Tibial nerve (tissue), 4 donors: ENCODE measurements at regions not wholly inside any gene's neighbourhood (a gene's known extent, or its start where the extent isn't known, plus 50 kb on each side); places are given as distances from the start of the nearest gene placed in this dataset.

Experiments used
- DNase-seq, 2 donors: peaks; one replicate each; pipeline ENCODE4 v3.0.0-alpha.2; 2019; ENCODE audit warnings: low spot score in 2 of 2
- H3K27ac ChIP-seq, 4 donors: fragments of 200-600 bp; sonication (generic) in 3 of 4; one replicate each; pipeline ENCODE4 v1.5.1; 2017 to 2019; ENCODE audit warnings: mild to moderate bottlenecking in 1 of 4
- H3K27me3 ChIP-seq, 2 donors: fragments of 200-600 bp; sonication (generic) in 1 of 2; one replicate each; pipeline versions ENCODE4 v1.5.1 to v1.6.0; 2017 to 2019
- H3K36me3 ChIP-seq, 3 donors: fragments of 200-600 bp; sonication (generic); one replicate each; pipeline ENCODE4 v1.5.1; 2018 to 2019
- H3K4me1 ChIP-seq, 4 donors: fragments of 200-600 bp; sonication (generic) in 3 of 4; one replicate each; pipeline ENCODE4 v1.5.1; 2017 to 2019
- H3K4me3 ChIP-seq, 4 donors: fragments of 200-600 bp; sonication (generic) in 3 of 4; one replicate each; pipeline ENCODE4 v1.5.1; 2017 to 2019; ENCODE audit warnings: mild to moderate bottlenecking in 1 of 4, moderate library complexity in 1 of 4
- H3K9me3 ChIP-seq, 4 donors: fragments of 200-600 bp; sonication (generic) in 3 of 4; one replicate each; pipeline ENCODE4 v1.5.1; 2017 to 2019
- CTCF ChIP-seq, 5 experiments: fragments of 200-600 bp in 3 of 5; fragments of 450-650 bp in 2 of 5; sonication (generic) in 3 of 5; IDR thresholded peaks; one replicate each; pipeline ENCODE4 v1.5.1; 2016 to 2019; ENCODE audit warnings: antibody characterized with exemption in 5 of 5, mild to moderate bottlenecking in 3 of 5, moderate library complexity in 2 of 5
- EP300 ChIP-seq, 2 donors: sonication (generic); formaldehyde crosslinking; IDR thresholded peaks; one replicate each; pipeline ENCODE4 v1.6.1; 2017; ENCODE audit warnings: antibody characterized with exemption in 2 of 2, mild to moderate bottlenecking in 1 of 2
- POLR2A ChIP-seq, 2 donors: fragments of 450-650 bp; IDR thresholded peaks; one replicate each; pipeline ENCODE4 v1.6.1; 2017; ENCODE audit warnings: antibody characterized with exemption in 2 of 2, mild to moderate bottlenecking in 2 of 2, moderate library complexity in 2 of 2
- WGBS, 2 donors: methylation state at CpG; one replicate each; pipeline ENCODE4 v1.1.5; 2018; 5-methylcytosine and 5-hydroxymethylcytosine counted together

- 82 to 85% methylated on average over 4 of the region's 4 CpGs for WGBS, 2 donors
- no peaks in the 10 kb centered on the region for H3K27me3 ChIP-seq
Observed at GRCh38 chr2:138428710-138429440, 72.7 kb upstream of the SPOPL start.

GRCh38 chr2:138430181-138430580, 71.4 kb upstream of the SPOPL start:
- 59 to 70% methylated on average over 3 of the region's 3 CpGs for WGBS, 2 donors
- Histone ChIP-seq H3K4me1 (no peaks in the 10 kb centered on the region), H3K27me3 (no peaks in the 10 kb centered on the region), H3K36me3 (peaks cover 0 to 4% (median 0%) of the 10 kb centered on the region in 3 donors), H3K9me3 (peaks cover 0 to 15% (median 0%) of the 10 kb centered on the region in 4 donors), H3K27ac (no peak overlapping the region), H3K4me3 (no peak overlapping the region)
- no peak for DNase-seq
- TF ChIP-seq EP300 (IDR thresholded peaks at IDR 0.05) (no peak), CTCF (IDR thresholded peaks at IDR 0.05) (no peak), POLR2A (IDR thresholded peaks at IDR 0.05) (no peak)

More at GRCh38 chr2:138428710-138429440, 72.7 kb upstream of the SPOPL start:
- no peak for DNase-seq
- TF ChIP-seq EP300 (IDR thresholded peaks at IDR 0.05) (no peak), CTCF (IDR thresholded peaks at IDR 0.05) (no peak), POLR2A (IDR thresholded peaks at IDR 0.05) (no peak)
- H3K4me1 ChIP-seq, result no peaks in the 10 kb centered on the region
- H3K4me3 ChIP-seq, result no peak overlapping the region
- no peaks in the 10 kb centered on the region for H3K36me3 ChIP-seq
- H3K27ac ChIP-seq, result no peak overlapping the region
- peaks cover 0 to 15% (median 0%) of the 10 kb centered on the region in 4 donors for H3K9me3 ChIP-seq

GRCh38 chr2:138432971-138433370, 68.6 kb upstream of the SPOPL start:
- TF ChIP-seq EP300 (IDR thresholded peaks at IDR 0.05), result no peak
- no peak for TF ChIP-seq POLR2A (IDR thresholded peaks at IDR 0.05)
- TF ChIP-seq CTCF (IDR thresholded peaks at IDR 0.05), result no peak
- no peak overlapping the region for H3K4me3 ChIP-seq
- H3K27me3 ChIP-seq, result no peaks in the 10 kb centered on the region
- peaks cover 0 to 4% (median 0%) of the 10 kb centered on the region in 3 donors for H3K36me3 ChIP-seq
- no peak for DNase-seq
- H3K4me1 ChIP-seq, result no peaks in the 10 kb centered on the region
- WGBS, 2 donors, result 74 to 76% methylated on average over 2 of the region's 2 CpGs
- H3K9me3 ChIP-seq, result no peaks in the 10 kb centered on the region
- no peak overlapping the region for H3K27ac ChIP-seq

GRCh38 chr2:138433995-138434951, 67.3 kb upstream of the SPOPL start:
- WGBS, 2 donors, result 81% methylated on average over 8 of the region's 8 CpGs
- no peak overlapping the region for H3K27ac ChIP-seq
- no peaks in the 10 kb centered on the region for H3K27me3 ChIP-seq
- no peak overlapping the region for H3K4me3 ChIP-seq
- H3K36me3 ChIP-seq, result peaks cover 0 to 4% (median 0%) of the 10 kb centered on the region in 3 donors
- no peaks in the 10 kb centered on the region for H3K9me3 ChIP-seq
- H3K4me1 ChIP-seq, result no peaks in the 10 kb centered on the region
- no peak for DNase-seq
- TF ChIP-seq CTCF (IDR thresholded peaks at IDR 0.05) (no peak), EP300 (IDR thresholded peaks at IDR 0.05) (no peak), POLR2A (IDR thresholded peaks at IDR 0.05) (no peak)

GRCh38 chr2:138435701-138436100, 65.9 kb upstream of the SPOPL start:
- DNase-seq, result no peak
- Histone ChIP-seq H3K27ac (no peak overlapping the region), H3K27me3 (no peaks in the 10 kb centered on the region)

More at GRCh38 chr2:138435701-138436100, 65.9 kb upstream of the SPOPL start:
- no peak overlapping the region for H3K4me3 ChIP-seq
- peaks cover 0 to 4% (median 0%) of the 10 kb centered on the region in 3 donors for H3K36me3 ChIP-seq
- WGBS, 2 donors, result 55 to 75% methylated on average over 1 of the region's 1 CpG
- no peaks in the 10 kb centered on the region for H3K9me3 ChIP-seq
- no peaks in the 10 kb centered on the region for H3K4me1 ChIP-seq
- TF ChIP-seq CTCF (IDR thresholded peaks at IDR 0.05), result no peak
- no peak for TF ChIP-seq EP300 (IDR thresholded peaks at IDR 0.05)
- TF ChIP-seq POLR2A (IDR thresholded peaks at IDR 0.05), result no peak
